AG04449 (cell line): ENCODE measurements at regions not wholly inside any gene's neighbourhood (a gene's known extent, or its start where the extent isn't known, plus 50 kb on each side); places are given as distances from the start of the nearest gene placed in this dataset.
A peak's percentile ranks its signal among the peaks of the same experiment; 100 is the strongest.

Experiments
- CTCF ChIA-PET: fragments of 350-600 bp; formaldehyde crosslinking; extraction: SDS; loops from one replicate; lab custom pipeline; 2021; ENCODE audit warnings: antibody characterized with exemption; lab: Yijun Ruan, JAX
- POLR2A ChIA-PET: fragments of 400-600, 350-600 bp; formaldehyde crosslinking; extraction: SDS; loops from one replicate; lab custom pipeline; 2020; ENCODE audit warnings: antibody characterized with exemption, inconsistent platforms; lab: Yijun Ruan, JAX
- DNase-seq: peaks from one replicate; pipeline ENCODE4 v3.0.0-alpha.2; 2010; ENCODE audit warnings: low read depth, low spot score
- H3K4me3 ChIP-seq: 2 replicates; pipeline ENCODE4 v1.5.1; 2011; ENCODE audit warnings: low read depth, mild to moderate bottlenecking, control low read depth, low read length
- CTCF ChIP-seq: IDR thresholded peaks from one replicate; pipeline ENCODE4 v1.5.1; 2011; ENCODE audit warnings: mild to moderate bottlenecking, moderate library complexity, low read length, control low read depth, inconsistent platforms; ENCODE audit not compliant: insufficient read depth; ENCODE audit errors: missing control alignments

GRCh38 chr16:72679856-72680255 lies 368.1 kb downstream of the ZFHX3 start:
- no peak for TF ChIP-seq CTCF

GRCh38 chr16:72677662-72678447 lies 370.1 kb downstream of the ZFHX3 start:
- ChIA-PET POLR2A (interaction anchor here (0.5 kb wide), 1 partner anchor 67 kb away, joined by 3 read pairs; no protein-coding TSS in a partner anchor), CTCF (interaction anchor here (1.0 kb wide), 1 partner anchor 155 kb away, joined by 3 read pairs; no protein-coding TSS in a partner anchor)
- no peak overlapping the region for H3K4me3 ChIP-seq
- no peak for TF ChIP-seq CTCF
- no peak for DNase-seq

More at GRCh38 chr16:72679856-72680255, 368.1 kb downstream of the ZFHX3 start:
- H3K4me3 ChIP-seq, result no peak overlapping the region
- ChIA-PET POLR2A (no interaction called here), CTCF (no interaction called here)
- DNase-seq, result no peak

DNA sequence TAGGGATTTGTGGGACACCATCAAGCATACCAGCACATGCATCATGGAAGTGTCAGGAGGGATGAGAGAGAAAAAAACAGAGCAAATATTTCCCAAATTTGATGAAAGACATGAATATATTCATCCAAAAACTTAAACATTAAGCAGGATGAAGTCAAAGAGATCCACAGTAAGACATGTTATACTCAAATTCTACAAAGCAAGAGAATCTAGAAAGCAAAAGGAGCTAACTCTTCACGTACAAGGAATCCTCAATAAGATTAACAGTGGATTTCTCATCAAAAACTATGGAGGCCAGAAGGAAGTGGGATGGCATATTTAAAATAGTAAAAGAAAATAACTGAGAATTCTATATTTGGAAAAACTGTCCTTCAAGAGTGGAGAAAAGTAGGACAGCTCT lies 374.8 kb downstream of the ZFHX3 start:
- H3K4me3 ChIP-seq, result no peak overlapping the region
- ChIA-PET CTCF (no interaction called here), POLR2A (no interaction called here)
- no peak for TF ChIP-seq CTCF
- DNase-seq, result no peak

DNA sequence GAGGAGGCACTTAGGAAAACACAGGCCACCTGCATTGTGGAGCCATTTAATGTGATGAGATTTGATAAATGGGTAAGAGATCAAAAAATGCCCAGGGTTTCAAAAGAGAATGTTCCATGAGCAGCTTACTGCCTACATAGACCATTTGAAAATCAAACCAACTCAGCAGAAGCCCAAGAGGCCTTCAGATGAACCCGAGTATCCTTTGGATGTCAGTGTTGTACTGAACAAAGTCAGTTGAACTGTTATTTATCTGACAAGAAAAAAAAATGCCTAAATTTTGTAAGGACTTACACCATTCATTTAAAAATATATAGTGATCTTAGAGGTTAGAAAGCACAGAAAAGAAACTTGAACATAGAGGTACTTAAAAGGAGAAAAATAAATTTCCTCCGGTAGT lies 381.7 kb downstream of the ZFHX3 start:
- CTCF ChIA-PET, result interaction anchor here (0.9 to 1.3 kb wide), 2 partner anchors 163 to 1290 kb away, joined by 3 read pairs; no protein-coding TSS in a partner anchor
- TF ChIP-seq CTCF, result no peak
- POLR2A ChIA-PET, result no interaction called here
- H3K4me3 ChIP-seq, result no peak overlapping the region
- DNase-seq, result no peak

DNA sequence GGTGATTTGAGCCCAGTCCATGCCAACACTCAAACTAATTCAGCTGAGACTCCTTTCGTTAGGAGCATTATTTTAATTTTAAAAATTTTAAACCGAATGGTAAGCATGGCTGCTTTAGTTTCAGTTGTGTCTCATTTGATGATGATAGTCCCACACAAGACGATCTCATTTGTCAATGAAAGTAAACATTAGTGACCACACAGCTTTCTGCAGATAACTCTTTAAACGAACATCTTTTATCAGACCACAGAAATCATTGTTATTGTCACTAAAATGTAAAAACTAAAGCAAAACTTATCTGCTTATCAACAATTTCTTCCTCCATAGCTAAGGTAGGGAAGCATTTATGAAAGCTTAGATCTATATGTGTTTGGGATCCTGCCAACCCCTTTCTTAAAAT lies 382.2 kb downstream of the ZFHX3 start:
- ChIA-PET POLR2A (interaction anchor here (0.6 kb wide), 1 partner anchor 211 kb away, joined by 3 read pairs; no protein-coding TSS in a partner anchor), CTCF (interaction anchor here (0.9 to 1.3 kb wide), 2 partner anchors 163 to 1291 kb away, joined by 3 read pairs; no protein-coding TSS in a partner anchor)
- no peak for TF ChIP-seq CTCF
- peak overlapping the region; percentile 78 for H3K4me3 ChIP-seq
- no peak for DNase-seq
